OCI-LY3 (cell line): ENCODE measurements at regions not wholly inside any gene's neighbourhood (a gene's known extent, or its start where the extent isn't known, plus 50 kb on each side); places are given as distances from the start of the nearest gene placed in this dataset.
A peak's percentile ranks its signal among the peaks of the same experiment; 100 is the strongest.

ENCODE experiments used
- CTCF ChIP-seq: fragments of 200-600, 300-600 bp; sonication (generic); IDR thresholded peaks from 2 replicates; pipeline ENCODE4 v1.5.1; 2014; ENCODE audit warnings: antibody characterized with exemption, low read length, low read depth
- EZH2phosphoT487 ChIP-seq: fragments of 200-600 bp; shearing (Covaris generic); IDR thresholded peaks from 2 replicates; pipeline ENCODE4 v1.6.1; 2018; ENCODE audit warnings: antibody characterized with exemption, mixed run types, low read depth

GRCh38 chr1:102566182-102566581 lies 542.1 kb downstream of the COL11A1 start:
- TF ChIP-seq CTCF = 0 out of 2 replicates have a peak, but pooled peaks have one; percentile 4
- no peak for TF ChIP-seq EZH2phosphoT487
